Activated CD4-positive, alpha-beta T cell treated with anti-CD3 and anti-CD28 coated beads, Interleukin-2, amount 50 U/mL, for 16 hours (primary cell): ENCODE measurements at regions not wholly inside any gene's neighbourhood (a gene's known extent, or its start where the extent isn't known, plus 50 kb on each side); places are given as distances from the start of the nearest gene placed in this dataset.

Source experiments
- DNase-seq: peaks from one replicate; pipeline ENCODE4 v3.0.0-alpha.2; 2020

GRCh38 chrX:43525901-43526610 is 130.0 kb upstream of the MAOA start:
- no peak for DNase-seq

- no peak for DNase-seq
Observed at GRCh38 chrX:43526878-43527277, 129.2 kb upstream of the MAOA start.

- no peak for DNase-seq
Observed at GRCh38 chrX:43527801-43528200, 128.3 kb upstream of the MAOA start.

DNA sequence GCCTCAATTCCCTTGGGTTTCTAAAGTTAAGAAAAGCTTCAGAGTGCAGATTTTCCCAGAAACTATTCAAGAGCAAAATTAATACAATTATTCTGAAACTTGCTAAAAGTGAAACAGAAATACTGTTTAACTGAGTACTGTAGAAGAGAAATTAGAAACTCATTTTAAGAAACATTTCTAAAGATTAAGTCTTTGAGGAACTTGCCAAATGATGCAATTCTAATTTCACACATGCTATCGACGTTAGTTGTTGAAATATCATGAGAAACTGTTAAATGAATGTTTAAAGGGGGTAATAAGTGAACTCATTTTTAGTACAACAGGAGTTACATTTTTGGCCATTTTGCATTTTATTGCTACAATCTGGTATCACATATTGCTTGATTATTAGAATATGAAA is 125.3 kb upstream of the MAOA start:
- DNase-seq, result no peak

DNA sequence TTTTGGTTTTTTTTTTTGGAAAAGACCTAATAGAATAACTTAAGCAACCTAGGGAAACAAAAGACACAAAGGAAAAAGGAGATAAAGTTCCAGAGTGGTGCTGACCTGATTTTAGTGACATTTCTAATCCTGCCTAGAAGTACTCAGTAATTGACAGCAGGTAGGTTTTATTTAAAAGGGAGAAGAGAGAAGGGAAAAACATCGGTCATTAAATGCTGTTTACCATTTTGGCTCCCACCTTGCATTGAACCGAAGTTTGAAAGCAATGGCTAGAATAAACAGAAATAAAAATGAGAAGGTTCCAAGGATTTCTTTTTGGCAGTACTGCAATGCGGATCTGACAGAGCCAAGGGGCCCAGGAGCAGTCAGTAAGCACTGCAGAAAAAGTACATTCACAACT is 115.8 kb upstream of the MAOA start:
- DNase-seq, result no peak

GRCh38 chrX:43551590-43551989 is 104.5 kb upstream of the MAOA start:
- DNase-seq, result no peak

GRCh38 chrX:43552156-43552555 is 103.9 kb upstream of the MAOA start:
- no peak for DNase-seq

DNA sequence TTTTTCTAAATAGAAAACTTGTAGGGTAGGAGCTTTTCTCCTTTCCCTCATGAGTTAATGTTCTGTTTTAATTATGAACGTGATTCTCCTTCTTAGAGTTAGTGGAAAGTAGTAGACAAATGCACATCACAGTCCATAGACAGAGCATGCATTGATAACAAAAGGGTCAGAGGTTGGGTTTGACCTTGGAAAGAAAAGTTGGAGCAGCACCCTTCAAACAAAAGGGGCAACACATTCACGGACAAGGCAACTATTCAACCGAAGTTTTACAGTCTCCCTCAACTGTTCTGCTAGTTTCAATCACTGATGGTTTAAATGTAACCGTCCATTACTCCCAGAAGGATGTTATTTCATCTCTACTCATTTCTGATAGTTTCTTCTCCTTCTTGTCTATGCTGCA is 103.4 kb upstream of the MAOA start:
- DNase-seq, result no peak

- no peak for DNase-seq
Observed at GRCh38 chrX:43553257-43553656, 102.8 kb upstream of the MAOA start.

- no peak for DNase-seq
Observed at GRCh38 chrX:43556207-43556606, 99.9 kb upstream of the MAOA start.

DNA sequence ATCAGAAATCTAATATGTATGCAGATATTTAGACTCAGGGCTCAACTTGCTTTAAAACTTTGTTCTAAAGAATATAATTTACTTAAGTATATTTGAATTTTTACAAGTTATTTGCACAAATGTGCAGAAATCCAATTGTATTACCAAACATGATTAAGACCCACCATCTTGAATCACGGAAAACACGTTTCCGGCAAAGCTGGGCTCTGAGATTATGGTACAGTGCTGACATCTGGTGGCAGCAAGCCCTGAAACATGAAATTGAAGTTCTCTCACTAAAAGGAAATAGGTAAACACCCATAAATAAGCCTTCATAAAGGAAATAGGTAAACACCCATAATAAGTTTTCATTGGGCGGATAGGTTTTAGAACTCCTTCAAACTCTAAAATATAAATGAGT is 98.3 kb upstream of the MAOA start:
- DNase-seq, result peak; percentile 63

- DNase-seq, result peak; percentile 35
Observed at GRCh38 chrX:43559644-43560043, 96.5 kb upstream of the MAOA start.

DNA sequence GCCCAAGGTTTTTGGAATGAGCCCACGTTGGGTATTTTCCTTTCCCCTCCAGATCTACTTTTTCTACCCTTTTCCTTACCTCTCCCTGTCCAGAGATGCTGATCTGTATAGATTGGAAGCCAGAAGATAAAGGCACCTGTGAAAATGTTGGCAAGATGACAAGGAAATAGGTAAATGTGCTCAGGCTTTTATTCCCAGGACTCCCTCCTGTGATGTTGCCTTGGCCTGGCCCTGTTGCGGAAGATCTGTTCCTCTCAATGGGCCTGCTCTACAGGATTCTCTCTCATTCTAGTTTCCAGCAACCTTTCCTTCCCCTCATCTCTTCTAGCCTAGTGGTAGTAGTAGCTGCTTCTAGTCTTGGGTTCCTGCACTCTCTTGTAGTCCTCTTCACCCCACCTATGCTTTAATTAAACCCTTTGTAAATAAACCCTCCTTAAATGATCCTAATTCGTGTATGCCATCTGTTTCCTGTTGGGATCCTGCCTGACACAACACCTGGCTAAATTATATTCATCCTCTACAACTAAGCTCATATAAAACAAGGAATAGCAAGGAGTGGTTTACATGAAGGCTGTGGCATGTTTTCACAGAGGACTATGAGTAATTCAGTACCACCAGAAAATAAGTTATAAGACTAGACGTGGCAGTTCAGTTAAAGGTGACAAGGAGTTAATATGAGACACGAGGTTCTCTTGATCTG is 95.7 kb upstream of the MAOA start:
- DNase-seq, result no peak

GRCh38 chrX:43562372-43562771 is 93.7 kb upstream of the MAOA start:
- DNase-seq, result no peak

- no peak for DNase-seq
Observed at GRCh38 chrX:43564953-43565352, 91.1 kb upstream of the MAOA start.

GRCh38 chrX:43566170-43566569 is 89.9 kb upstream of the MAOA start:
- DNase-seq, result no peak

- DNase-seq, result no peak
Observed at GRCh38 chrX:43573441-43574015, 82.6 kb upstream of the MAOA start.

DNA sequence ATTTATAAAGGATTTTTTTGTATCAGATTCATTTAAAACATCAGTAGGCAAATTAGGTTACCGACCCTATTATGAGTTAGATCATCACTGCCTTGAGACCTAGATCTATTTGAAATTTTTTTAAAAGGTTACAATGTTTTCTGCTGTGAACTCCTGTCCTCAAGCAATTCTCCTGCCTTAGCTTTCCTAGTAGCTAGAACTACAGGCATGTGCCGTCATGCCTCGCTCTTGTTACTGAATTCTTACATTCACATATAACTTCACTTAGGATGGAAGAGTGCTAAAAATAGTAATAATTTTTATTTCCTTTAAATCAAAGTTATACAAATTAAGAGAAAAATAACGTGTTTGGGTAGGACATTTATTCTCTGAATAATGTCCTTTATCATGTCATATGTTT is 75.5 kb upstream of the MAOA start:
- DNase-seq, result no peak

- DNase-seq, result no peak
Observed at GRCh38 chrX:43581167-43581566, 74.9 kb upstream of the MAOA start.

GRCh38 chrX:43581888-43582539 is 74.1 kb upstream of the MAOA start:
- DNase-seq, result no peak

DNA sequence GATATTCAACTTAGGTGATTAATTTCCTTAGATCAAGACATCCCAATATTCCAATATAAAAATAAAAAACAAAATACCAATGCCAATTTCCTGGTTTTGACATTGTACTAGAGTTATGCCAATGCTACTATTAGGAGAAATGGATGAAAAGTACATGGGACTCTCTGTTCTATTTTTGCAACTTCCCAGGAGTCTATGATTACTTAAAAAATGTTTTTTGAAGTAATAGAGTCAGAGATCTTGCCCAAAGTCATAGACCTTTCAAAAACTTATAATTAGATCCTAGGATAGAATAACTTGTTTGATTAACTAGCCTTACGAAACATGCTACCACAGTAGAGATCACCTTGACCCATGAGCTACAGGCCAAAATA is 73.6 kb upstream of the MAOA start:
- no peak for DNase-seq

DNA sequence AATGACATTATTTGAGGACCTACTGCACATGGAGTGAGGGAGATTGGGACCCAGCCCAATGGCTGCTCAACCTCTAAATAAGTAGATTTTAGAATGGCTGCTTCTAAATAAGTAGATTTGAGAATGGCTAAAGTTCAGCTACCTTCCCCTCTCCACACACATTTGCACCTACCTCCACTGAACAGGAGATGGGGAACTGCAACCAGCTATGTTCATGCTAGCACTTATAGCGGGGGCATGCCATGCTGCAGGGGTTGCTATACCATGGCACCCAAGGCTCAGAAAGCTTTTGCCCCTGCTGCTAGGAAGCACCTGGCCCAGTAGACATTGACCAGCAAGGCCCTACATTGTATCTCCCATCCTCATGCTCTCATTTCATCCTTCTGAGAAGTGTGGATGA is 70.2 kb upstream of the MAOA start:
- no peak for DNase-seq

DNA sequence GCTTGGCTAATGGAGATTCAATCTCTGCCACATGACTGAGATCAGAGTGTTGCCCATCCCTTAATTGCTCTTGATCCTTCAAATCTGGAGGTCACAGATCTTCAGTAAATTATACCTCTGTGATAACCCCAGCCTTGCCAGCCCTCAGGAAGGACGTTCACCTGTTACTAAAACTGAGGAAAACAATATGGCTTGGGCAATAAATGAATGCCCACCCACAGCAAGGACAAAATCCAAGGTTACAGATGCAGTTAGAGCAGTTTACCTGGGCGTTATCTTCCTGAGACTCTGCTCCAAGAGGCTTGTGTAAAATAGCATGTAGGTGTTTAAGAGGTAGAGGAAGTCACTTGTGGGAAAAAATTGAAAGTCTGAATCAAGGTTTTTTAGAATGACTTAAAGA is 69.3 kb upstream of the MAOA start:
- DNase-seq, result no peak

DNA sequence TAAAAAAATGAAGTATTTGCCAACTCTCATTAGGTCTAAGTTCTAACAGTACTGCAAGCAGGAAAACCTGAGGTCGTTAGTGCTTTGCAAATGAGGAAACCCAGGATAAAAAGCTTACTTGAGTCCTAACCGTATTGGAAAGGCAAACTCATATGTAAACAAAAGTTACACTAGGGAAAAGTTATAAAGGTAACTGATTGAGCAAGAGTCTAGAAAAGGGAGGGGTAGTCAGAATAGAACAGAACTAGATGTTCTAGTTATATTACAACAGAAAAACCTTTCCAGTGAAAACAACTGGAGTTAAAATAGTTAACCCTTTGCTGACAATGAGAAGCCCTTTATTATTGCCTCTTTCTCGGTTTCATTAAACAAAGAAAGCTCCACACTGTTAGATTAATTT is 66.4 kb upstream of the MAOA start:
- no peak for DNase-seq
